ENCODE measurements at regions not wholly inside any gene's neighbourhood (a gene's known extent, or its start where the extent isn't known, plus 50 kb on each side); places are given as distances from the start of the nearest gene placed in this dataset.

DNA sequence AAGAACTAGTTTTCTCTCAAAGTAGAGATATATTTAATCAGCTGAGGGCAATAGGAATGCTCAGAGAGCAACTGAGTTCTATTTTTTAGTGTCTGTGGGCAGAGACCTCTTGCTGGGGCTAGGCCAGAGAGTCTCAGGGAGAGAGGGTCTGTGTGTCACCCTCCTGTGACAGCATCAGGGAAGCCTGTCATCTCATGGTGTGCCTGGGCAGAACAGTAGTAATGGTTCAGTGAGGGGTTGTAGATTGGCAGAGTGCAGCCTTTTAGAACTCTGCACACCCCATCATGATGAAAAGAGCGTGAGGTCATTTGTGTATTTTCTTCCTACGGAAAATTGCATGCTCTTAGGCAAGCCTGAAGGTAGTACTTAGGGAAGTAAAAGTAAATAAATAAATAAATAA, 1396.5 kb upstream of the AGA start:
- TF ChIP-seq CTCF (IDR thresholded peaks at IDR 0.05) (no peak), POLR2A (IDR thresholded peaks at IDR 0.05) (no peak)
